ENCODE measurements at regions not wholly inside any gene's neighbourhood (a gene's known extent, or its start where the extent isn't known, plus 50 kb on each side); places are given as distances from the start of the nearest gene placed in this dataset.
A peak's percentile ranks its signal among the peaks of the same experiment; 100 is the strongest.

GRCh38 chr3:22113453-22113852 is 362.4 kb upstream of the ZNF385D start:
- Histone ChIP-seq H3K9me3 (ENCODE audit: control insufficient read depth, low read length) (no peaks in the 10 kb centered on the region), H3K27ac (no peak overlapping the region), H3K4me2 (ENCODE audit: low read length) (no peak overlapping the region), H3K4me1 (no peaks in the 10 kb centered on the region), H3K36me3 (ENCODE audit: control insufficient read depth, insufficient read depth, low read length) (no peaks in the 10 kb centered on the region), H3K79me2 (no peaks in the 10 kb centered on the region), H3K4me3 (ENCODE audit: low read depth, low read length) (no peak overlapping the region), H3K9ac (no peak overlapping the region), H2AFZ (no peak overlapping the region), H3K27me3 (ENCODE audit: control insufficient read depth, insufficient read depth, low read length) (no peaks in the 10 kb centered on the region)
- TF ChIP-seq CTCF (IDR thresholded peaks at IDR 0.05), result no peak

- Histone ChIP-seq H3K9ac (no peak overlapping the region), H2AFZ (no peak overlapping the region), H3K4me3 (ENCODE audit: low read depth, low read length) (no peak overlapping the region), H3K27me3 (ENCODE audit: control insufficient read depth, insufficient read depth, low read length) (no peaks in the 10 kb centered on the region), H3K36me3 (ENCODE audit: control insufficient read depth, insufficient read depth, low read length) (no peaks in the 10 kb centered on the region), H3K4me1 (no peaks in the 10 kb centered on the region), H3K27ac (no peak overlapping the region), H3K4me2 (ENCODE audit: low read length) (no peak overlapping the region), H3K79me2 (no peaks in the 10 kb centered on the region), H3K9me3 (ENCODE audit: control insufficient read depth, low read length) (no peaks in the 10 kb centered on the region)
- no peak for TF ChIP-seq CTCF (IDR thresholded peaks at IDR 0.05)
Measured at GRCh38 chr3:22115581-22115980, 364.6 kb upstream of the ZNF385D start.

GRCh38 chr3:22117091-22117490 is 366.1 kb upstream of the ZNF385D start:
- Histone ChIP-seq H3K4me1 (no peaks in the 10 kb centered on the region), H3K27me3 (ENCODE audit: control insufficient read depth, insufficient read depth, low read length) (no peaks in the 10 kb centered on the region), H3K4me3 (ENCODE audit: low read depth, low read length) (no peak overlapping the region), H2AFZ (no peak overlapping the region), H3K9me3 (ENCODE audit: control insufficient read depth, low read length) (no peaks in the 10 kb centered on the region), H3K27ac (no peak overlapping the region), H3K36me3 (ENCODE audit: control insufficient read depth, insufficient read depth, low read length) (no peaks in the 10 kb centered on the region), H3K4me2 (ENCODE audit: low read length) (no peak overlapping the region), H3K9ac (no peak overlapping the region), H3K79me2 (no peaks in the 10 kb centered on the region)
- TF ChIP-seq CTCF (IDR thresholded peaks at IDR 0.05), result no peak

- Histone ChIP-seq H3K27ac (no peak overlapping the region), H3K27me3 (ENCODE audit: control insufficient read depth, insufficient read depth, low read length) (no peaks in the 10 kb centered on the region), H3K4me3 (ENCODE audit: low read depth, low read length) (no peak overlapping the region), H3K4me1 (no peaks in the 10 kb centered on the region), H2AFZ (no peak overlapping the region), H3K36me3 (ENCODE audit: control insufficient read depth, insufficient read depth, low read length) (no peaks in the 10 kb centered on the region), H3K9me3 (ENCODE audit: control insufficient read depth, low read length) (no peaks in the 10 kb centered on the region), H3K79me2 (no peaks in the 10 kb centered on the region), H3K4me2 (ENCODE audit: low read length) (no peak overlapping the region), H3K9ac (no peak overlapping the region)
- TF ChIP-seq CTCF (IDR thresholded peaks at IDR 0.05), result peak; percentile 31
Measured at GRCh38 chr3:22117751-22118346, 366.8 kb upstream of the ZNF385D start.

GRCh38 chr3:22118542-22118941 is 367.5 kb upstream of the ZNF385D start:
- no peaks in the 10 kb centered on the region for H3K36me3 ChIP-seq (ENCODE audit: control insufficient read depth, insufficient read depth, low read length)
- no peak overlapping the region for H3K27ac ChIP-seq
- H3K27me3 ChIP-seq (ENCODE audit: control insufficient read depth, insufficient read depth, low read length), result no peaks in the 10 kb centered on the region
- TF ChIP-seq CTCF (IDR thresholded peaks at IDR 0.05), result no peak
- no peak overlapping the region for H3K4me3 ChIP-seq (ENCODE audit: low read depth, low read length)
- no peak overlapping the region for H2AFZ ChIP-seq
- no peaks in the 10 kb centered on the region for H3K9me3 ChIP-seq (ENCODE audit: control insufficient read depth, low read length)
- no peak overlapping the region for H3K4me2 ChIP-seq (ENCODE audit: low read length)
- no peak overlapping the region for H3K9ac ChIP-seq
- no peaks in the 10 kb centered on the region for H3K4me1 ChIP-seq
- H3K79me2 ChIP-seq, result no peaks in the 10 kb centered on the region

Data from parathyroid adenoma (tissue), 2 donors.